WTC11 (cell line): ENCODE measurements at regions not wholly inside any gene's neighbourhood (a gene's known extent, or its start where the extent isn't known, plus 50 kb on each side); places are given as distances from the start of the nearest gene placed in this dataset.

Experiments used
- ATAC-seq: fragments of 200-7000 bp; cut with Tn5 transposase; 2 replicates; pipeline ENCODE4 v1.10.0; 2021; ENCODE audit warnings: mild to moderate bottlenecking, moderate library complexity
- CTCF ChIA-PET: fragments of 300-600 bp; sonication (Branson Sonifier 250); formaldehyde crosslinking; loops from one replicate; lab custom pipeline; 2021; ENCODE audit warnings: antibody characterized with exemption; lab: Charles Lee
- POLR2A ChIA-PET: fragments of 350-600 bp; sonication (Branson Sonifier 250); formaldehyde crosslinking; loops from one replicate; lab custom pipeline; 2021; ENCODE audit warnings: antibody characterized with exemption; lab: Charles Lee
- DNase-seq: peaks from one replicate; pipeline ENCODE4 v3.0.0; 2021; ENCODE audit warnings: low spot score
- H3K27ac Mint-ChIP-seq: 2 replicates; pipeline ENCODE4 v1.8.0; 2021; ENCODE audit warnings: mixed read lengths
- H3K27me3 Mint-ChIP-seq: 2 replicates; pipeline ENCODE4 v1.8.0; 2021; ENCODE audit warnings: low read depth, mild to moderate bottlenecking, moderate library complexity, mixed read lengths
- H3K36me3 Mint-ChIP-seq: 2 replicates; pipeline ENCODE4 v1.8.0; 2021; ENCODE audit warnings: mixed read lengths
- H3K4me1 Mint-ChIP-seq: 2 replicates; pipeline ENCODE4 v1.8.0; 2022; ENCODE audit warnings: mixed read lengths
- H3K4me3 Mint-ChIP-seq: 2 replicates; pipeline ENCODE4 v1.8.0; 2021; ENCODE audit warnings: mild to moderate bottlenecking, moderate library complexity, mixed read lengths
- H3K9me3 Mint-ChIP-seq: 2 replicates; pipeline ENCODE4 v1.8.0; 2021; ENCODE audit warnings: mixed read lengths
- EMX1 ChIP-seq: fragments of 250-450 bp; sonication (Bioruptor Pico); IDR thresholded peaks from 2 replicates; pipeline ENCODE4 v1.8.0; 2021; ENCODE audit warnings: mild to moderate bottlenecking
- ERG ChIP-seq: fragments of 250-450 bp; sonication (Bioruptor Pico); IDR thresholded peaks from 2 replicates; pipeline ENCODE4 v1.8.0; 2021; ENCODE audit warnings: mild to moderate bottlenecking
- ETV6 ChIP-seq: sonication (generic); formaldehyde crosslinking; IDR thresholded peaks from 2 replicates; pipeline ENCODE4 v1.8.1; 2022; ENCODE audit warnings: mild to moderate bottlenecking, missing genetic modification reagents
- IRF1 ChIP-seq: sonication (generic); formaldehyde crosslinking; IDR thresholded peaks from 2 replicates; pipeline ENCODE4 v1.8.0; 2023; ENCODE audit warnings: missing genetic modification reagents
- IRF2 ChIP-seq: sonication (generic); formaldehyde crosslinking; IDR thresholded peaks from 2 replicates; pipeline ENCODE4 v1.8.0; 2022; ENCODE audit warnings: low read depth, missing genetic modification reagents, borderline replicate concordance
- KAT7 ChIP-seq: sonication (generic); formaldehyde crosslinking; IDR thresholded peaks from 2 replicates; pipeline ENCODE4 v1.8.1; 2023; ENCODE audit warnings: missing genetic modification reagents, mild to moderate bottlenecking, borderline replicate concordance
- MYBL2 ChIP-seq: sonication (generic); formaldehyde crosslinking; IDR thresholded peaks from 2 replicates; pipeline ENCODE4 v1.8.1; 2023; ENCODE audit warnings: mild to moderate bottlenecking, moderate library complexity, missing genetic modification reagents
- NFATC4 ChIP-seq: fragments of 250-450 bp; sonication (Bioruptor Pico); IDR thresholded peaks from 2 replicates; pipeline ENCODE4 v1.9.0; 2021; ENCODE audit warnings: mild to moderate bottlenecking
- NFE2L1 ChIP-seq: sonication (generic); formaldehyde crosslinking; IDR thresholded peaks from 2 replicates; pipeline ENCODE4 v1.8.1; 2023; ENCODE audit warnings: missing genetic modification reagents
- NR1H2 ChIP-seq: sonication (generic); formaldehyde crosslinking; IDR thresholded peaks from 2 replicates; pipeline ENCODE4 v1.9.0; 2021; ENCODE audit warnings: mild to moderate bottlenecking, moderate library complexity, missing genetic modification reagents
- RELA ChIP-seq: sonication (generic); formaldehyde crosslinking; IDR thresholded peaks from 2 replicates; pipeline ENCODE4 v1.8.1; 2022; ENCODE audit warnings: missing genetic modification reagents, mild to moderate bottlenecking, borderline replicate concordance
- SP1 ChIP-seq: sonication (generic); formaldehyde crosslinking; conservative IDR thresholded peaks from 2 replicates; pipeline ENCODE4 v1.8.1; 2022; ENCODE audit warnings: missing genetic modification reagents
- TCF7 ChIP-seq: sonication (generic); formaldehyde crosslinking; IDR thresholded peaks from 2 replicates; pipeline ENCODE4 v1.8.0; 2022; ENCODE audit warnings: mild to moderate bottlenecking, low read depth, missing genetic modification reagents, moderate library complexity
- TEAD4 ChIP-seq: sonication (generic); formaldehyde crosslinking; IDR thresholded peaks from 2 replicates; pipeline ENCODE4 v1.8.0; 2022; ENCODE audit warnings: mild to moderate bottlenecking, missing genetic modification reagents
- ZBTB21 ChIP-seq: sonication (generic); formaldehyde crosslinking; IDR thresholded peaks from 2 replicates; pipeline ENCODE4 v1.8.1; 2023; ENCODE audit warnings: mild to moderate bottlenecking, missing genetic modification reagents, borderline replicate concordance
- ZNF425 ChIP-seq: fragments of 250-450 bp; sonication (Bioruptor Pico); conservative IDR thresholded peaks from 2 replicates; pipeline ENCODE4 v1.9.0; 2021; ENCODE audit warnings: mild to moderate bottlenecking
- TF ChIP-seq, protein P1 (sequence below): fragments of 250-450 bp; sonication (Bioruptor Pico); IDR thresholded peaks from 2 replicates; pipeline ENCODE4 v2.1.2; 2022; ENCODE audit warnings: mild to moderate bottlenecking, moderate library complexity
- TF ChIP-seq, protein P2 (sequence below): sonication (generic); formaldehyde crosslinking; IDR thresholded peaks from 2 replicates; pipeline ENCODE4 v1.8.1; 2022; ENCODE audit warnings: mild to moderate bottlenecking, moderate library complexity, missing genetic modification reagents
- TF ChIP-seq, protein P3 (sequence below): fragments of 200-600 bp; IDR thresholded peaks from 2 replicates; pipeline ENCODE4 v1.8.0; 2022; ENCODE audit warnings: antibody characterized with exemption

DNA sequence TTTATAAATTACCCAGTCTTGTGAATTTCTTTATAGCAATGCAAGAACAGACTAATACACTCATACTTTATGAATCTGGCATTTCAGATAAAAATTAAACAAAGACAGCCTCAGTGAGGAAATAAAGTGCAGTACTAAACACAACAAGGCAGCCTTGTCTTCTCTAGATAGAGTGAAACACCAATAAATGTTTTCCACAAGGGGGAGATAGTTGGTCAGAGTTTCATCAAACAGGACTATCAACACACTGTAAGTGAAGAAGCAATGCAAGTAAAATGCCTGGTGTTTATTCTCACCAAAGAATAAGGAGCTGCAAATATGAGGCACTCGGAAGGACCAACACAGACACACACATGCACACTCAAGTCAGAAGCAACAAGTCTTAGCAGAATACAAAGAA, 62.8 kb downstream of the FAM9B start:
- peaks cover 6% of the 10 kb centered on the region; the same call in 1 of the 2 replicates for H3K4me1 Mint-ChIP-seq
- H3K4me3 Mint-ChIP-seq, result no peak overlapping the region
- ATAC-seq (peak; percentile 73), DNase-seq (no peak)
- H3K27me3 Mint-ChIP-seq, result no peaks in the 10 kb centered on the region
- H3K27ac Mint-ChIP-seq, result no peak overlapping the region
- H3K36me3 Mint-ChIP-seq, result no peaks in the 10 kb centered on the region
- TF ChIP-seq IRF1, result no peak
- no peak for TF ChIP-seq TEAD4 (CRISPR knock-in tag)
- no peak for TF ChIP-seq EMX1 (CRISPR knock-in tag)
- TF ChIP-seq ETV6 (CRISPR knock-in tag), result no peak
- no peak for TF ChIP-seq NR1H2 (CRISPR knock-in tag)
- CTCF ChIA-PET, result interaction anchor here (0.6 to 1.6 kb wide), 3 partner anchors 29 to 501 kb away, joined by 3 to 16 read pairs (median 4); no protein-coding TSS in a partner anchor
- POLR2A ChIA-PET, result no interaction called here
- H3K9me3 Mint-ChIP-seq, result no peaks in the 10 kb centered on the region

- POLR2A ChIA-PET, result no interaction called here
- no peak for DNase-seq
- no peaks in the 10 kb centered on the region for H3K27me3 Mint-ChIP-seq
- no peak for TF ChIP-seq SP1 (CRISPR knock-in tag)
- TF ChIP-seq, protein P1, sequence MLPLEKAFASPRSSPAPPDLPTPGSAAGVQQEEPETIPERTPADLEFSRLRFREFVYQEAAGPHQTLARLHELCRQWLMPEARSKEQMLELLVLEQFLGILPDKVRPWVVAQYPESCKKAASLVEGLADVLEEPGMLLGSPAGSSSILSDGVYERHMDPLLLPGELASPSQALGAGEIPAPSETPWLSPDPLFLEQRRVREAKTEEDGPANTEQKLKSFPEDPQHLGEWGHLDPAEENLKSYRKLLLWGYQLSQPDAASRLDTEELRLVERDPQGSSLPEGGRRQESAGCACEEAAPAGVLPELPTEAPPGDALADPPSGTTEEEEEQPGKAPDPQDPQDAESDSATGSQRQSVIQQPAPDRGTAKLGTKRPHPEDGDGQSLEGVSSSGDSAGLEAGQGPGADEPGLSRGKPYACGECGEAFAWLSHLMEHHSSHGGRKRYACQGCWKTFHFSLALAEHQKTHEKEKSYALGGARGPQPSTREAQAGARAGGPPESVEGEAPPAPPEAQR (CRISPR knock-in tag), result no peak
- no peak for TF ChIP-seq IRF2 (CRISPR knock-in tag)
- no peak for TF ChIP-seq KAT7 (CRISPR knock-in tag)
- TF ChIP-seq, protein P2, sequence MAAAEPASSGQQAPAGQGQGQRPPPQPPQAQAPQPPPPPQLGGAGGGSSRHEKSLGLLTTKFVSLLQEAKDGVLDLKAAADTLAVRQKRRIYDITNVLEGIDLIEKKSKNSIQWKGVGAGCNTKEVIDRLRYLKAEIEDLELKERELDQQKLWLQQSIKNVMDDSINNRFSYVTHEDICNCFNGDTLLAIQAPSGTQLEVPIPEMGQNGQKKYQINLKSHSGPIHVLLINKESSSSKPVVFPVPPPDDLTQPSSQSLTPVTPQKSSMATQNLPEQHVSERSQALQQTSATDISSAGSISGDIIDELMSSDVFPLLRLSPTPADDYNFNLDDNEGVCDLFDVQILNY, result no peak
- no peak for TF ChIP-seq ZNF425 (CRISPR knock-in tag)
- TF ChIP-seq TEAD4 (CRISPR knock-in tag), result no peak
- no peak for TF ChIP-seq ZBTB21
- no peak for TF ChIP-seq ERG (CRISPR knock-in tag)
- no peak for TF ChIP-seq NFATC4 (CRISPR knock-in tag)
- TF ChIP-seq MYBL2, result no peak
- TF ChIP-seq TCF7 (CRISPR knock-in tag), result no peak
- no peak for TF ChIP-seq RELA (CRISPR knock-in tag)
- no peak for TF ChIP-seq NFE2L1
- TF ChIP-seq, protein P3, sequence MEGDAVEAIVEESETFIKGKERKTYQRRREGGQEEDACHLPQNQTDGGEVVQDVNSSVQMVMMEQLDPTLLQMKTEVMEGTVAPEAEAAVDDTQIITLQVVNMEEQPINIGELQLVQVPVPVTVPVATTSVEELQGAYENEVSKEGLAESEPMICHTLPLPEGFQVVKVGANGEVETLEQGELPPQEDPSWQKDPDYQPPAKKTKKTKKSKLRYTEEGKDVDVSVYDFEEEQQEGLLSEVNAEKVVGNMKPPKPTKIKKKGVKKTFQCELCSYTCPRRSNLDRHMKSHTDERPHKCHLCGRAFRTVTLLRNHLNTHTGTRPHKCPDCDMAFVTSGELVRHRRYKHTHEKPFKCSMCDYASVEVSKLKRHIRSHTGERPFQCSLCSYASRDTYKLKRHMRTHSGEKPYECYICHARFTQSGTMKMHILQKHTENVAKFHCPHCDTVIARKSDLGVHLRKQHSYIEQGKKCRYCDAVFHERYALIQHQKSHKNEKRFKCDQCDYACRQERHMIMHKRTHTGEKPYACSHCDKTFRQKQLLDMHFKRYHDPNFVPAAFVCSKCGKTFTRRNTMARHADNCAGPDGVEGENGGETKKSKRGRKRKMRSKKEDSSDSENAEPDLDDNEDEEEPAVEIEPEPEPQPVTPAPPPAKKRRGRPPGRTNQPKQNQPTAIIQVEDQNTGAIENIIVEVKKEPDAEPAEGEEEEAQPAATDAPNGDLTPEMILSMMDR, result no peak
- no peak for TF ChIP-seq ETV6 (CRISPR knock-in tag)
- no peak for TF ChIP-seq NR1H2 (CRISPR knock-in tag)
- TF ChIP-seq, all 79 proteins: peak for 0
- Mint-ChIP-seq H3K27ac (no peak overlapping the region), H3K4me3 (no peak overlapping the region), H3K4me1 (peaks cover 9% of the 10 kb centered on the region), H3K36me3 (peaks cover 10% of the 10 kb centered on the region), H3K9me3 (peaks cover 13% of the 10 kb centered on the region)
- no peak for ATAC-seq
- CTCF ChIA-PET, result interaction anchor here (1.6 kb wide), 1 partner anchor 211 kb away, joined by 6 read pairs; no protein-coding TSS in a partner anchor
Measured at GRCh38 chrX:8969378-8969777, 64.5 kb downstream of the FAM9B start.
